HG03354 (cell line): ENCODE measurements at regions not wholly inside any gene's neighbourhood (a gene's known extent, or its start where the extent isn't known, plus 50 kb on each side); places are given as distances from the start of the nearest gene placed in this dataset.

ENCODE experiments used
- ATAC-seq: cut with Tn5 transposase; IDR thresholded peaks from one replicate; pipeline ENCODE4 v1.9.1; 2021; ENCODE audit warnings: mild to moderate bottlenecking; ENCODE audit not compliant: unreplicated experiment, poor library complexity, severe bottlenecking

DNA sequence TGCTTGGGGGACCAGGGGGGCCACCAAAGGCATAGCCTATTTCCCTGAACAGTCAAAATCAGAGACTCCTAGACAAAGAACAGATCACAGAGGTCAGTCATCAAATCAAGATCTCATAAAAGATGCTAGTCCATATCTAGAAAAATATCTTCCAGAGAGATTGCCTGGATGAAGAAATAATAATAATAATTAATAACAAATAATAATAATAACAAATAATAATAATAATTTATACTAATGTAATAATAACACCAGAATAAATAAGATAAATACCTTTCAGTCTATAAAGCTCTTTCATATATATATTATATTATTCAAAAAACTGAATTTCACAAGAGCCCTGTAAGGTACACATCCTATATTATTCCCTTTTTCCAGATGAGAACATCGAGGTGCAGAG is 129.6 kb downstream of the PAX1 start:
- no peak for ATAC-seq

DNA sequence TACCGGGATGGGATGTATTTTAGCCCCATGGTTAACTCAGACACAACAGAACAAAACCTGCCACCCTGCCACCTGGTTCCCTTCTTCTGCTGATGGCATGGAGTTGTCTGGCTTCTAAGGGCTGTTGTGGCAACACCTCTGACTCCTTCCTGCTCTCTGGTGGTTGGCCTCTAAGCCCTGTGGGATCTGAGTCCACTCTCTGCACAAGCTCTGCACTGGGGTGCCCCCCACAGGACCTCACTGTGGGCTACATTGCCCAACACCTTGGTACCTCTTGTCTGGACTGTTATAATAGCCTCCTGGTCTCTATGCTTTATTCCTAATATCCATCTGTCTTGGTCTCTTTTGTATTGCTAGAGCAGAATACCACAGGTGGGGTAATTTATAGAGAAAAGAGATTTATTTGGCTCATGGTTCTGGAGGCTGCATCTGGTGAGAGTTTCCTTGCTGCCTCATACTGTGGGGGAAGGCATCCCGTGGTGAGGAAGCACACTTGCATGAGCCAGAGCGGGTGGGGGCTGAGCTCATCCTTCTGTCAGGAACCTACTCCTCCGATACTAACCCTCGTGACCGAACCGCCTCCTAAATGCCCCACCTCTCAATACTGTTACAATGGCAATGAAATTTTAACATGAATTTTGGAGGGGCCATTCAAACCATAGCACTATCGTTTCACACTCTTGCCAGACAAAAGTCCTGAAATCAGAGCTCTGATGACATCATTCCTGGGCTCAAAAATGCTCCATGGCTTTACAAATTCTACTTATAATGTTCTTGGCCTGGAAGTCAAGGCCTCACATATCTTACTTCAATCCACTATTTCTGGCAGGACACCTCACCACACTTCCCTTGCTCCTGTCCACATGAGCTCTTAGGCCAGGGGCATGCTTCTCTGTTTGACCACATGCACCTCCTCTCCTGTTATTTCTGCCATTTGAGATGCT is 127.2 kb downstream of the PAX1 start:
- ATAC-seq, result no peak

DNA sequence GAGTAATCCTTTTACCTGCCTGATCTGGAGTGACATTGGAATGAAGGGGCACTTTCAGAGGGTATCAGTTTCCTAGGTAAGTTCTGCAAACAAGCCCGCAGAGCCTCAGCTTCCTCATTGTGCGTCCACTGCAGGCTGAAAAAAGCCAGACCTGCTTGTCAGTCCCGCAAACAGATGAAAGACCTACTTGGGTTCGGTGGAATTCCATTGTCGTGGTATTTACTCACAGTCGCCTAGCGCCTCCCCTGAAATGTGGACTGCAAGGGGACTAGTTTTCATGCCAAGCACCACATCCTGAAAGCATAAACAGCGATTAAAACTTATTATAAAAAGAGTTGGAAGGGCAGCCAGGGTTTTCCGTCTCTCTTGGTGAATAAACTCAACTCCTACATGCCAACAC is 121.5 kb downstream of the PAX1 start:
- no peak for ATAC-seq

- ATAC-seq, result no peak
Measured at GRCh38 chr20:21821358-21821757, 115.9 kb downstream of the PAX1 start.

- no peak for ATAC-seq
Measured at GRCh38 chr20:21820688-21821087, 115.2 kb downstream of the PAX1 start.

DNA sequence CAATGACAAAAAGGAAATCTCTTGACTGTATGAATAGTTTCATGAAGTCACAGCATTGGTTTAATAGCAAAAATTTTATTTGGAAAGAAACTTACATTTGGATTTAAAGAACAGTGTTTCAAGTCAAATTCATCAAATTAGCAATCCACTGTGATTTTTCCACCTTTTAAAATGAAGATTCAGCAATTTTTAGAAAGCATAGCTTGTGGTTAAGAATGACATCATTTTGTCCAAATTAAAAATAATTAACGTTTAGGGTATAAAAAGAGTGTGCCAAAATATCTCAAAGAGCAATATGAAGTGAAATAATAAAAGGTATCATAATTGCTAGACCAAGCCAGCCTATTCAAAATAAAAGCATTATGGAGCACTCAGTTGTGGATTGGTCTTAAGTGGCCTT is 114.6 kb downstream of the PAX1 start:
- ATAC-seq, result no peak

GRCh38 chr20:21812379-21812778 is 106.9 kb downstream of the PAX1 start:
- no peak for ATAC-seq

- no peak for ATAC-seq
Measured at GRCh38 chr20:21809961-21810523, 104.6 kb downstream of the PAX1 start.

GRCh38 chr20:21808863-21809664 is 103.6 kb downstream of the PAX1 start:
- ATAC-seq, result peak; percentile 70

- no peak for ATAC-seq
Measured at GRCh38 chr20:21808139-21808538, 102.7 kb downstream of the PAX1 start.

- ATAC-seq, result no peak
Measured at GRCh38 chr20:21804802-21805201, 99.3 kb downstream of the PAX1 start.

GRCh38 chr20:21801193-21801592 is 95.7 kb downstream of the PAX1 start:
- ATAC-seq, result no peak

DNA sequence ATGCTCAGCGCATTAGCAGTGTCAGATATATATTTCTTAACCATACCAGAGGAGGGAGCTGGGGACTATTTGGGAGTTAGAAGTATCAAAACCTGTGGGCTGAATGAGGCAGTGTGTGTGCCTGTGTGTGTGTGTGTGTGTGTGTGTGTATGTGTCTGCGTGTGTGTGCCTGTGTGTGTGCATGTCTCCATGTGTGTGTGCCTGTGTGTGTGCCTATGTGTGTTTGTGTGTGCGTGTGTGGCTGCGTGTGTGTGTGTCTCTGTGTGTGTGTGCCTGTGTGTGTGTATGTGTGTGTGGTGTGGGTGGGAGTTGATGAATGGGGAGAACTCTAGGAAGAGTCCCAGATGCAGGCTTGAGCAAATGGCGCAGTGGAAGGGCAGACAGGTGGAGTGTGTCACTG is 92.9 kb downstream of the PAX1 start:
- no peak for ATAC-seq

DNA sequence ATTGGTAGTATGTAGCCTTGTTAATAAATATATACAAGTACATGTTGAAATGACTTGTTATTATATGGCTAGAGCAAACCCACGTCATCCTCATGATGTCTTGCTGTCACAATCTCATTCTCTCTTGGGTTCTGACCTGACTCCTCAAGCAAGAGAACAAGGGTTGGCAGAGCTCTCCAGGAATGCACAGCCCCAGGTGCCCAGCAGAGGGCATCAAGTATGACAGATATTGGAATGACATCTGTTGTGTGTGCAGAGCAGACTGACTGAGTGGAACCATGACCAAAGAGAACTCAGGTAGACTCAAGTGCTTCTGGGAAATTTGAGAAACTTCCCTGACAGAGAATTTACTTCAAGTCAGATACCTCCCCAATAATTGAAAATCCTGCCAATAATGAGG is 90.6 kb downstream of the PAX1 start:
- ATAC-seq, result no peak

DNA sequence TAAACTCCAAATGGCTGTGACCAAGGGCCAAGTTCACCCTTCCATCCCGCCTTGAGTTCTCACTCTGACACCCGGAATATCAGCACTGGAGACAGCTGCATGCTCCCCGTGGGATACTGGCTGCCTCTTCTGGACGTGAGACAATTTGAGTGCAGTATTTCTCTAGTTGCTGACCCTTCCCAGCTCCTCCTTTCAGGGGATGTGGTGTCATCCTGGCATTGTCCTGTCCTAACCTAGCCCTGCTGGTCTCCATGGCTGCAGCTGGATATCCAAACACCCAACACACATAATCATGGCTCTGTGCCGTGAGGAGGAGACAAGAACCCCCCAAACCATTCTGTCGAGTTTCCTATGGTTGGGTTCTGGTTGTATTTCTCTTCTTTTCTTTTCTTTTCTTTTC is 82.6 kb downstream of the PAX1 start:
- no peak for ATAC-seq

DNA sequence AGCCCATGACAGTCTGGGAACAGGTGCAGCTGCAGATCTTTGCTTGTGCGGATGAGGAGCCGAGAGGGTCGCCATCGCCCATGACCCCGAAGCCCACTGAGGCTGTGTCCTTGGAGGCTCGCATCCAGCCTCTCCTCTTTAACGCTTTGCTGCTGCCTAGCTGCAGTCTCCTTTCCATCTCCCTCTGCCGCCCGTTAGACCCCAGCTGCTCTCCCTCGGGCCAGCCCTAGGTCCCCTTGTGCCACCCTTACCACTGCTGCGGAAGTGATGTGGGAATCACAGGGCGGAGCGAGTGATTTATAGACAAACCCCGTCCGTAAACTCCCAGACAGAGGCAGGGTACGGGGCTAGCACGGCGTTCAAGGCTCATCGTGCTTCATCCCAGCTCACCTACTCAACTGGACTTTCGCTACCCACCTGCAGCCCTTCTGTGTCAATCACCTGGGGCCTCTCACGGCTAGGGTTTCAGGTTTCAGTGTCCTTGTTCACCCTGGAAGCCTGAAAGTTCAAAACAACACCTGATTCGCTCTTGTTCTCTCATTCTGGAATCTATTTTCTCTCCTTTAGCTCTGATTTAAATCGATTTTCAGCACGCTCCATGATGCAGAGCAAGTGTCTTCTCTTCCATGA is 76.1 kb downstream of the PAX1 start:
- no peak for ATAC-seq

- no peak for ATAC-seq
Measured at GRCh38 chr20:21780528-21780927, 75.1 kb downstream of the PAX1 start.
